ENCODE measurements at regions not wholly inside any gene's neighbourhood (a gene's known extent, or its start where the extent isn't known, plus 50 kb on each side); places are given as distances from the start of the nearest gene placed in this dataset.

GRCh38 chr2:194750926-194751325 is 906.1 kb upstream of the SLC39A10 start:
- TF ChIP-seq CTCF (IDR thresholded peaks at IDR 0.05; ENCODE audit: extremely low read depth in 1 of 2, insufficient read depth in 1 of 2, low read depth in 1 of 2, low read length in 2 of 2) (no peak), POLR2AphosphoS5 (IDR thresholded peaks at IDR 0.05; ENCODE audit: insufficient read depth, low read depth, low read length) (no peak), POLR2A (IDR thresholded peaks at IDR 0.05; ENCODE audit: low read depth, low read length) (no peak), EZH2 (IDR thresholded peaks at IDR 0.05; ENCODE audit: borderline replicate concordance, low read depth, low read length, severe bottlenecking) (no peak), JUN (IDR thresholded peaks at IDR 0.05; ENCODE audit: borderline replicate concordance, insufficient read depth, insufficient read length, low read depth) (no peak), FOS (IDR thresholded peaks at IDR 0.05; ENCODE audit: borderline replicate concordance, insufficient read depth, low read length) (no peak), GATA2 (IDR thresholded peaks at IDR 0.05; ENCODE audit: insufficient read depth, insufficient read length, low read depth, low read length) (no peak), MYC (IDR thresholded peaks at IDR 0.05; ENCODE audit: low read depth, low read length) (no peak)
- TF ChIP-seq, protein P1, sequence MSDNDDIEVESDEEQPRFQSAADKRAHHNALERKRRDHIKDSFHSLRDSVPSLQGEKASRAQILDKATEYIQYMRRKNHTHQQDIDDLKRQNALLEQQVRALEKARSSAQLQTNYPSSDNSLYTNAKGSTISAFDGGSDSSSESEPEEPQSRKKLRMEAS (IDR thresholded peaks at IDR 0.05; ENCODE audit: insufficient read depth, insufficient read length): no peak

All from endothelial cell of umbilical vein (primary cell).